KMS-11 (cell line): ENCODE measurements at regions not wholly inside any gene's neighbourhood (a gene's known extent, or its start where the extent isn't known, plus 50 kb on each side); places are given as distances from the start of the nearest gene placed in this dataset.

Source experiments
- H2AFZ ChIP-seq: fragments of 200-600 bp; sonication (generic); 2 replicates; pipeline ENCODE4 v1.6.1; 2016; ENCODE audit warnings: antibody characterized with exemption, mixed run types, low read depth
- H3K27ac ChIP-seq: fragments of 200-600 bp; sonication (generic); 2 replicates; pipeline ENCODE4 v1.6.1; 2016; ENCODE audit warnings: mild to moderate bottlenecking, mixed run types
- H3K27me3 ChIP-seq: fragments of 200-600 bp; sonication (generic); 2 replicates; pipeline ENCODE4 v1.6.1; 2017; ENCODE audit warnings: mild to moderate bottlenecking, low read depth, mixed run types, moderate library complexity; ENCODE audit not compliant: insufficient read depth
- H3K36me3 ChIP-seq: fragments of 200-600 bp; sonication (generic); 2 replicates; pipeline ENCODE4 v1.6.1; 2017; ENCODE audit warnings: mild to moderate bottlenecking, mixed run types; ENCODE audit not compliant: insufficient read depth
- H3K4me1 ChIP-seq: fragments of 200-600 bp; sonication (generic); 2 replicates; pipeline ENCODE4 v1.6.1; 2016; ENCODE audit warnings: mild to moderate bottlenecking, low read depth, mixed run types; ENCODE audit not compliant: poor library complexity, severe bottlenecking
- H3K4me2 ChIP-seq: fragments of 200-600 bp; sonication (generic); 2 replicates; pipeline ENCODE4 v1.7.0; 2016; ENCODE audit warnings: mild to moderate bottlenecking, mixed run types
- H3K4me3 ChIP-seq: fragments of 200-600 bp; sonication (generic); IDR thresholded peaks from 2 replicates; pipeline ENCODE4 v1.6.1; 2017; ENCODE audit warnings: low read depth, low read length, mixed read lengths; ENCODE audit not compliant: insufficient read depth
- H3K79me2 ChIP-seq: fragments of 200-600 bp; sonication (generic); 2 replicates; pipeline ENCODE4 v1.6.1; 2016; ENCODE audit warnings: low read depth, mixed run types; ENCODE audit not compliant: insufficient read depth
- H3K9ac ChIP-seq: fragments of 200-600 bp; sonication (generic); 2 replicates; pipeline ENCODE4 v1.6.1; 2016; ENCODE audit warnings: mild to moderate bottlenecking, mixed run types
- H4K20me1 ChIP-seq: fragments of 200-600 bp; sonication (generic); 2 replicates; pipeline ENCODE4 v1.6.1; 2016; ENCODE audit warnings: mild to moderate bottlenecking, mixed run types; ENCODE audit not compliant: insufficient read depth
- CTCF ChIP-seq: fragments of 200-600 bp; sonication (generic); conservative IDR thresholded peaks from 2 replicates; pipeline ENCODE4 v1.6.1; 2017; ENCODE audit warnings: low read depth, mild to moderate bottlenecking, antibody characterized with exemption, low read length, moderate library complexity, mixed read lengths

DNA sequence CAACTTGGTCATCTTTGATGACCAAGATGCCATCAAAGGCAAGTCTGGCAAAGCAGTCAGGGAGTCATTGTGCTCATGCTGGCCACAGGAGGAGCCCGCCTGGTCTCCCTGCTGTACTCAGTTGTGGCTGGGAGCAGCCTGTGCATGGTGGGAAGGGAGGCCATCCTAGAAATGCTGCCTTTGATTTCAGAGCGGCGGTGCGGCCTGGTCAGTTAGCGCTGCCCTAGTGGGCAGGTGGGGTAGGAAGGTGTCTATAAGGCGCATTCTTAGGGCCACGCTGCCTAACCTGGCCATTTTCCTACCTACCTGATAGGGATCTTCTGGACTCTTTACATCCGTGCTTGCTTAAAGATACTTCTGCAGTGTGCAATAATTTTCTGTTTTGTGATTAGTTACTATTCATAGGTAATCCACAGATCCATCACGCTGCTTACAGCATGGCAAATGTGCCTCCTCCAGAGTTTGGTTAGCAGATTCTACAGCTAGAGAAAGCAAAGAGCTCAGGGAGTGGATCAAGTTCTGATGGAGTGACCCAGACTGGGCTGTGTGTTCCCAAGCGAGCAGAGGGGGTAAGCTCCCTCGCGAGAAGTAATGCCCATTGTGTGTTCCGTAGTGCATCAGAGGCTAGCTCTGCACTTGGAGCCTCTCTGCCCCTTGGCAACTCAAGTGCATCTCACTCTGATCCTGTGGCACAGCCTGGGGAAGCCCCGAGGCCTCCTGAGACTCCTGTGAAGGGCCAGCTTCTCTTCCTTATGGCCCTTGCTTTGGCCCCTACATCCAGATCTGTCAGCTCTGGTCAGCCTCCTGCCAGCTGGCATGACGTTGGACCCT, 970.1 kb upstream of the ZNF722 start:
- no peak overlapping the region for H3K4me2 ChIP-seq
- H3K36me3 ChIP-seq, result no peaks in the 10 kb centered on the region
- H4K20me1 ChIP-seq, result no peaks in the 10 kb centered on the region
- TF ChIP-seq CTCF, result no peak
- no peak overlapping the region for H3K27ac ChIP-seq
- no peak overlapping the region for H3K4me3 ChIP-seq
- no peak overlapping the region for H3K9ac ChIP-seq
- H3K79me2 ChIP-seq, result no peaks in the 10 kb centered on the region
- H3K27me3 ChIP-seq, result no peaks in the 10 kb centered on the region
- no peaks in the 10 kb centered on the region for H3K4me1 ChIP-seq
- H2AFZ ChIP-seq, result no peak overlapping the region

- Histone ChIP-seq H3K4me1 (no peaks in the 10 kb centered on the region), H2AFZ (no peak overlapping the region), H3K27ac (no peak overlapping the region), H3K36me3 (no peaks in the 10 kb centered on the region), H3K79me2 (no peaks in the 10 kb centered on the region), H3K4me3 (no peak overlapping the region), H4K20me1 (no peaks in the 10 kb centered on the region), H3K27me3 (no peaks in the 10 kb centered on the region), H3K4me2 (no peak overlapping the region), H3K9ac (no peak overlapping the region)
- no peak for TF ChIP-seq CTCF
Observed at GRCh38 chr7:63029207-63029522, 969.5 kb upstream of the ZNF722 start.

GRCh38 chr7:63030061-63030460, 968.6 kb upstream of the ZNF722 start:
- Histone ChIP-seq H3K27me3 (no peaks in the 10 kb centered on the region), H3K36me3 (no peaks in the 10 kb centered on the region), H3K27ac (no peak overlapping the region), H3K4me1 (no peaks in the 10 kb centered on the region), H3K79me2 (no peaks in the 10 kb centered on the region), H4K20me1 (no peaks in the 10 kb centered on the region), H3K9ac (no peak overlapping the region), H3K4me3 (no peak overlapping the region), H2AFZ (no peak overlapping the region), H3K4me2 (no peak overlapping the region)
- no peak for TF ChIP-seq CTCF

- H3K4me3 ChIP-seq, result no peak overlapping the region
- H3K4me1 ChIP-seq, result no peaks in the 10 kb centered on the region
- no peak overlapping the region for H3K4me2 ChIP-seq
- H2AFZ ChIP-seq, result no peak overlapping the region
- no peak overlapping the region for H3K27ac ChIP-seq
- no peaks in the 10 kb centered on the region for H3K27me3 ChIP-seq
- no peak for TF ChIP-seq CTCF
- no peaks in the 10 kb centered on the region for H3K36me3 ChIP-seq
- H3K9ac ChIP-seq, result no peak overlapping the region
- no peaks in the 10 kb centered on the region for H4K20me1 ChIP-seq
- H3K79me2 ChIP-seq, result no peaks in the 10 kb centered on the region
Observed at GRCh38 chr7:63031838-63032436, 966.7 kb upstream of the ZNF722 start.
